Immature natural killer cell (primary cell): ENCODE measurements at regions not wholly inside any gene's neighbourhood (a gene's known extent, or its start where the extent isn't known, plus 50 kb on each side); places are given as distances from the start of the nearest gene placed in this dataset.
"Not testable (repeated sequence)": the region's sequence is repeated elsewhere in the genome, so short reads cannot be mapped to it uniquely, and the experiment has no call there.

Experiments used
- DNase-seq, 3 donors: peaks; one replicate each; pipeline ENCODE4 v3.0.0; 2022; ENCODE audit warnings: mixed read lengths in 1 of 3
- H3K27ac Mint-ChIP-seq, 6 donors: one replicate each; pipeline ENCODE4 v1.8.0; 2020; ENCODE audit warnings: mixed read lengths in 6 of 6, mild to moderate bottlenecking in 5 of 6, inconsistent platforms in 4 of 6, moderate library complexity in 3 of 6
- H3K27me3 Mint-ChIP-seq, 3 donors: one replicate each; pipeline ENCODE4 v1.8.0; 2020 to 2021; ENCODE audit warnings: low read depth in 3 of 3, mild to moderate bottlenecking in 3 of 3, mixed read lengths in 3 of 3, moderate library complexity in 3 of 3, inconsistent platforms in 1 of 3
- H3K36me3 Mint-ChIP-seq, 3 donors: one replicate each; pipeline ENCODE4 v1.8.0; 2020; ENCODE audit warnings: mixed read lengths in 3 of 3, inconsistent platforms in 2 of 3, mild to moderate bottlenecking in 2 of 3
- H3K4me1 Mint-ChIP-seq, 2 donors: one replicate each; pipeline ENCODE4 v1.8.0; 2020; ENCODE audit warnings: inconsistent platforms in 2 of 2, mild to moderate bottlenecking in 2 of 2, mixed read lengths in 2 of 2, moderate library complexity in 1 of 2
- H3K4me3 Mint-ChIP-seq, 5 donors: one replicate each; pipeline ENCODE4 v1.8.0; 2020; ENCODE audit warnings: mild to moderate bottlenecking in 5 of 5, mixed read lengths in 5 of 5, inconsistent platforms in 3 of 5, moderate library complexity in 3 of 5
- H3K9me3 Mint-ChIP-seq, 6 donors: one replicate each; pipeline ENCODE4 v1.8.0; 2020; ENCODE audit warnings: mild to moderate bottlenecking in 6 of 6, mixed read lengths in 6 of 6, inconsistent platforms in 4 of 6, moderate library complexity in 3 of 6

DNA sequence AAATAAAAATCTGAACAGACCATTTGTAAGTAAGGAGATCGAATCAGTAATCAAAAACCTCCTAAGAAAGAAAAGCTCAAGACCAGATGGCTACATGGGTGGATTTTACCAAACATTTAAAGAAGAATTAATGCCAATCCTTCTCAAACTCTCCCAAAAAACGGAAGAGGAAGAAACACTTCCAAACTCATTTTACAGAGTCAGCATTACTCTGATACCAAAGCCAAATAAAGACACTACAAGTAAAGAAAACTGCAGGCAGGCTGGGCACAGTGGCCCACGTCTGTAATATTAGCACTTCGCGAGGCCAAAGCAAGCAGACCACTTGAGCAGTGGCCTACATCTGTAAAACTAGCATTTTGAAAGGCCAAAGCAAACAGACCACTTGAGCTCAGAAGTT lies 159.8 kb downstream of the DPY19L2 start:
- no peak for DNase-seq
- Mint-ChIP-seq H3K4me3 (no peak overlapping the region), H3K9me3 (peaks cover 9 to 40% (median 15%) of the 10 kb centered on the region in 6 donors), H3K27me3 (peaks cover 0 to under 1% (median 0%) of the 10 kb centered on the region in 3 donors), H3K4me1 (no peaks in the 10 kb centered on the region), H3K36me3 (no peaks in the 10 kb centered on the region), H3K27ac (no peak overlapping the region)

DNA sequence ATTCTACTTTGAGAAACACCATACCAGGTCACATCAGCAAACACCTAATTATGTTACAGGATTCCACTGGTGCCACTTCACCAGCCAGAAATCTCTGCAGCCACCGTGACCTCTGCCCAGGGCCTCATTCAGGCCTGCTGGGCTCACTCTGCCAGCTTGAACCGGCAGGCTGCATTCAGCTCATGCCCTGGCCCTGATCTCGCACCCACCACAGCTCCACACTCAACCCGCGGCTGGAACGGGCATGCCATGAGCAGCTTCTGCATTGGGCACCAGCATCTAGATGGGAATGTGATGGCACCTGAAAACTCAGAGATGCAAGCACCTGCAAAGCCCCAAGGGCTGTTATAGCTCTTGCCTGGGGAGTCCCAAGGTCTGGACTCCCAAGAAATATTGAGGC lies 168.7 kb downstream of the DPY19L2 start:
- Mint-ChIP-seq H3K27me3 (peaks cover 1 to 5% (median 2%) of the 10 kb centered on the region in 3 donors), H3K4me3 (no peak overlapping the region), H3K9me3 (peaks cover 4 to 26% (median 6%) of the 10 kb centered on the region in 6 donors), H3K36me3 (no peaks in the 10 kb centered on the region), H3K4me1 (no peaks in the 10 kb centered on the region), H3K27ac (no peak overlapping the region)
- no peak for DNase-seq

DNA sequence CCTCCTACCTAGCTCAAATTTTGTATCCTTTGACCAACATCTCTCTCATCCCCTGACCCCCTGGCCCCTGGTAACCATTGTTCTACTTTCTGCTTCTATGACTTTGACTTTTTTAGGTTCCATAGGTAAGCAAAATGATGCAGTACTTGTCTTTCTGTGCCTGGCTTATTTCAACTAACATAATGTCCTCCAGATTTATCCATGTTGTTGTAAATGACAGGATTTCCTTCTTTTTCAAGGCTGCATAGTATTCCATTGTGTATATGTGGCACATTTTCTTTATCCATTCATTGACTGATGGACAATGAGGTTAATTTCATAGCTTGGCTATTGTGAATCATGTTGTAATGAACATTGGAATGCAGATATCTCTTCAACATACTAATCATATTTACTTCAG lies 170.1 kb downstream of the DPY19L2 start:
- DNase-seq: no peak
- Mint-ChIP-seq H3K9me3 (peaks cover under 1 to 19% (median 5%) of the 10 kb centered on the region in 6 donors), H3K27me3 (peaks cover under 1 to 3% (median 2%) of the 10 kb centered on the region in 3 donors), H3K4me3 (no peak overlapping the region), H3K36me3 (no peaks in the 10 kb centered on the region), H3K27ac (no peak overlapping the region), H3K4me1 (no peaks in the 10 kb centered on the region)

DNA sequence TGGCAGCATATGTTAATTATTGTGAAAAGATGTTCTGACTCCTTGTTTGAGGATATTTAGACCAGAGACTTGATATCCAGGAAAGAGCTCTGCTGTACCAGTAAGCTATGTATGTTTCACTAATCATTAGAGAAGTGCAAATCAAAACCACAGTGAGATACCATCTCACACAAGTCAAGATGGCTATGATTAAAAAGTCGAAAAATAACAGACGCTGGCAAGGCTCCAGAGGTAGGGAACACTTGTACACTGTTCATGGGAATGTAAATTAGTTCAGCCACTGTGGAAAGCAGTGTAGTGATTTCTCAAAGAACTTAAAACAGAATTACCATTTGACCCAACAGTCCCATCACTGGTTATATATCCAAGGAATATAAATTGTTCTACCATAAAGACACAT lies 171.6 kb downstream of the DPY19L2 start:
- Mint-ChIP-seq H3K36me3 (no peaks in the 10 kb centered on the region), H3K27ac (no peak overlapping the region), H3K4me3 (no peak overlapping the region), H3K27me3 (peaks cover 2 to 3% (median 3%) of the 10 kb centered on the region in 3 donors), H3K4me1 (no peaks in the 10 kb centered on the region), H3K9me3 (peaks cover 0 to 19% (median 7%) of the 10 kb centered on the region in 6 donors)
- DNase-seq: no peak

DNA sequence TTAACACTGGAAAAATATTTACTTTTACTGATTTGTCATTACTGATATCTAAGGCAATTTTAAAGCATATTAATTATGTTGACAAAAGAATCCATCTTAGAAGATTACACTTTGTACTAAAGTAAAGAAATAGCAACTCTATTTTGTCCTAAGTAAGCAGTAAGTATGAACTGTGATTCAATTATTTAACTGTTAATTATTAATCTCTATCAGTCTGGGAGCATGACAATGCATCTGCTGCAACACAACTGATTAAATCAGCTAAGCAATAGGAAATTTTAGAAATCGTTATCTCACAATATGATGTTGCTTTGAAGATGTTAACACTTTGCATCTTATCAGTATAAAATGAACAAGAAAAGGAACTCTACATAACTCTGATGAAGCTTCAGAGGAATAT lies 172.3 kb downstream of the DPY19L2 start:
- Mint-ChIP-seq H3K27ac (no peak overlapping the region), H3K4me3 (no peak overlapping the region), H3K4me1 (no peaks in the 10 kb centered on the region), H3K9me3 (peaks cover 0 to 22% (median 8%) of the 10 kb centered on the region in 6 donors), H3K27me3 (peaks cover 2 to 3% (median 3%) of the 10 kb centered on the region in 3 donors), H3K36me3 (no peaks in the 10 kb centered on the region)
- DNase-seq: no peak

DNA sequence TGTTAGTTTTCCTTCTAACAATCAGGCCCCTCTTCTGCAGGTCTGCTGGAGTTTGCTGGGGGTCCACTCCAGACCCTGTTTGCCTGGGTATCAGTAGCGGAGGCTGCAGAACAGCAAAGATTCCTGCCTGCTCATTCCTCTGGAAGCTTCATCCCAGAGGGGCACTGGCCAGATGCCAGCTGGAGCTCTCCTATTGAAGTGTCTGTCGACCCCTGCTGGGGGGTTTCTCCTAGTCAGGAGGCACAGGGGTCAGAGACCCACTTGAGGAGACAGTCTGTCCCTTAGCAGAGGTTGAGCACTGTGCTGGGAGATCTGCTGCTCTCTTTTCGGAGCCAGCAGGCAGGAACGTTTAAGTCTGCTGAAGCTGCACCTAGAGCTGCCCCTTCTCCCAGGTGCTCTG lies 174.9 kb downstream of the DPY19L2 start:
- not testable (repeated sequence) for H3K36me3 Mint-ChIP-seq, H3K4me1 Mint-ChIP-seq, H3K4me3 Mint-ChIP-seq, H3K27ac Mint-ChIP-seq, DNase-seq, H3K27me3 Mint-ChIP-seq
- H3K9me3 Mint-ChIP-seq: peaks cover 2 to 25% (median 11%) of the 10 kb centered on the region in 6 donors

DNA sequence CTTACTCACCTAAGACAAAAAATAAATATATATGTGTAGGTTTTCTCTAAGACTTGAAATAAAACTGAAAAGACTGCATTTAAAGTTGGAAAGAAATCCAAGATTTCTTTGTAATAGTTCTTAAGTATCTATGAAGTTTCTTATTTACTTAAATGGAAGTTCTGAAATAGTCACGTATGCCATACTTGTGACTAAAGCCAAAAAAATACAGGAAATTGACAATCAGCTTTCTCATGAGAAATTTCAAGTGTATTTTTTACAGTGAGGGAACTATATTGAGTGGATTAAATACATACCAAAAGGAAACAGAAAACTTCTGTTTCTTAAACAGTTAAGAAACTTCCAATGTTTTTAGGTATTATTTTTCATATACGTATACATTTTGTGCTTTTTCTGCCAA lies 188.1 kb downstream of the DPY19L2 start:
- Mint-ChIP-seq H3K4me1 (no peaks in the 10 kb centered on the region), H3K9me3 (peaks cover 0 to 7% (median 4%) of the 10 kb centered on the region in 6 donors), H3K27me3 (peaks cover 0 to 5% (median 1%) of the 10 kb centered on the region in 3 donors), H3K4me3 (no peak overlapping the region), H3K36me3 (no peaks in the 10 kb centered on the region), H3K27ac (no peak overlapping the region)
- DNase-seq: no peak

DNA sequence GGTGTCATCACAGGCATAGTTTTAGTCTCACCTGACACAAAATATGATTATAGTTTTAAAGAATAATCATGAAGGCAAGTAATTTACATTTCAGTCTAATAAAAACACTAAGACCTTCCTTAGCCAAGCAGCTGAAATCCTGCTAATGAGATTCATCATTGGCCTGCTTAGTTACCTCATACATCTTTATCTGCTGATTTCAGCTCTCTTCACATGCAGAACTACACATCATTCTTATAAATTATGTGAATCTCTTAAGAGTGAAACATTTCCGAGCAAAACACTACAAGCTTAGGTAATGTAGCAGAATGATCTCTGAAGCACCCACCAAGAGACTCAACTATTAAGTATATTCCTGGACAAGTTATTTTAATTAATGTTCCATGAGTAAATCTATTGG lies 198.1 kb downstream of the DPY19L2 start:
- Mint-ChIP-seq H3K4me3 (no peak overlapping the region), H3K4me1 (no peaks in the 10 kb centered on the region), H3K9me3 (peaks cover 3 to 30% (median 15%) of the 10 kb centered on the region in 6 donors), H3K27ac (no peak overlapping the region), H3K27me3 (peaks cover 0 to 1% (median 0%) of the 10 kb centered on the region in 3 donors), H3K36me3 (no peaks in the 10 kb centered on the region)
- DNase-seq: no peak

DNA sequence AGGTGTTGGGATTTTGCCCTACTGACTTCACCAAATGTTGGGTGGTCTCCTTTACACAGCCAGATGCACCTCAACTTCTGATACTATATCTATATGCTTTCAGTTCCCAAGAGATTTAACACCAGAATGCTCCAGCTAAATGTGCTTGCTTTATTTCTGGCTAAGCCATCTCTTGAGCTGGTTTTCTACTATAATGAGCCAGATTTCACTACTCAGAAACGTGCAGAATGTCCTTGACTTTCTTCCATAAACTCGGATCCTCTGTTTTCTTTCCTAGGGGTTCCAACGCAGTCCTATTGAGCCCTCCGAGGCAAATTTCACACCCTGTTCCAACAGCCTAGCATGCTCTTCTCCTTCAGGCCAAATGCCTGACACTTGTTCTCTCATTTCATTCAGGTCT lies 200.3 kb downstream of the DPY19L2 start:
- no peak overlapping the region for H3K27ac Mint-ChIP-seq
- H3K9me3 Mint-ChIP-seq: peaks cover 2 to 31% (median 13%) of the 10 kb centered on the region in 6 donors
- H3K4me3 Mint-ChIP-seq: no peak overlapping the region
- no peaks in the 10 kb centered on the region for H3K27me3 Mint-ChIP-seq
- no peak for DNase-seq
- H3K4me1 Mint-ChIP-seq: no peaks in the 10 kb centered on the region
- no peaks in the 10 kb centered on the region for H3K36me3 Mint-ChIP-seq

DNA sequence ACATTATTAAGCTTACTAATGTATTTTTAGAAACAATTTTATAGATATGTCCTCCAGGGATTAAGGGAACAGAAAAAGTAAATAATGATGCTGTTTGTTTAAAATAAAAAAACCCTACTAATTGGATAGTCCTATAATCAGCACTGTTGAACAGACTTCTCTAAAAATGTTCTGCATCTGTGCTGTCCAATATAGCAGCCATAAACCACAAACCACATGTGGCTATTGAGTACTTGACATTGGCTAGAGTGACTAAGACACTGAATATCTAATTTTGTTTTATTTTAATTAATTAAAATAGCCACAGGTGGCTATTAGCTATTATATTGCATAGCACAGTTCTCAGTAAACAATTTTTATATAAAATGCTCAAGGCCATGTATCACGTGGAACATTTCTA lies 210.4 kb downstream of the DPY19L2 start:
- Mint-ChIP-seq H3K27ac (no peak overlapping the region), H3K4me1 (no peaks in the 10 kb centered on the region)

DNA sequence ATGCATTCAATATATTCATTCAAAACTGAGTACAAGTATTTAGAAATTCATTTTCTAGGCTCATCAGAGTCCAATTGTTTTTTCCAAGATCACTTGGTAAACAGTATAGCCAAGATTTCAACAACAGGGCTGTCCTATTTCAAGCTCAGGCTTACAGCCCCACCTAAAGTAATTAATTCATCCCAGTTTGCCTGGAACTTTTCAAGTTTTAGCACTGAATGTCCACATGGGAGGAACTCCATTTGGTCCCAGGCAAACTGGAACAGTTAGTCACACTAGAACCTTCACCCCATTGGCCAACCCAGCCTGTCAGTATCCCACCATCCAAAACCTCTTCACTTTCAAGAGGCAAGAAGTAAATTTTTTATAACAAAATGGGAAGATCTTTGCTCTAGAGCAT lies 210.9 kb downstream of the DPY19L2 start:
- Mint-ChIP-seq H3K36me3 (no peaks in the 10 kb centered on the region), H3K4me3 (no peak overlapping the region), H3K9me3 (peaks cover 2 to 11% (median 3%) of the 10 kb centered on the region in 6 donors), H3K4me1 (no peaks in the 10 kb centered on the region), H3K27ac (no peak overlapping the region), H3K27me3 (peaks cover 0 to 3% (median 0%) of the 10 kb centered on the region in 3 donors)
- no peak for DNase-seq

More for the DNA sequence above, 210.4 kb downstream of the DPY19L2 start:
- H3K9me3 Mint-ChIP-seq: peaks cover 4 to 11% (median 7%) of the 10 kb centered on the region in 6 donors
- no peaks in the 10 kb centered on the region for H3K36me3 Mint-ChIP-seq
- H3K27me3 Mint-ChIP-seq: peaks cover 0 to 3% (median 0%) of the 10 kb centered on the region in 3 donors
- DNase-seq: no peak
- no peak overlapping the region for H3K4me3 Mint-ChIP-seq

DNA sequence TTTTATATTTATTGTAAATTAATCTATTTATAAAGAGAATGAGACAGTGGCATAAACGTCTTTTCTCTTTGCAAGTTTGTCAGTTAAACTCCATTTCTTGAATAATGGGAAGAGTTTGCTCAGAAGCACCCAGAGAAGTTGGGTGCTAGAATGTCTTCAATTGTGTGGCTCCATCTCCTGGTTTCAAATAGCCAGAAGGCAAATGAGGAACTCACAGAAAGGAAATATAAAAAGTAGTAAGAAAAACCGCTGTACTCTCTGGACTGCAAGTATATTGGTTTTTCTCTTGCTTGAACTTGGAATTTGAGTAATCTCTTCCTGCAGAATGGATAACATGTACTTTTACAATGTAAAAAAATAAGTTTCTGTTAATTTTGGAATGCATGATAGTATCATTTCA lies 217.5 kb downstream of the DPY19L2 start:
- DNase-seq: no peak
- Mint-ChIP-seq H3K4me1 (no peaks in the 10 kb centered on the region), H3K27me3 (peaks cover 0 to 1% (median 0%) of the 10 kb centered on the region in 3 donors), H3K4me3 (no peak overlapping the region), H3K27ac (no peak overlapping the region), H3K36me3 (no peaks in the 10 kb centered on the region), H3K9me3 (peaks cover 0 to 6% (median 4%) of the 10 kb centered on the region in 6 donors)

DNA sequence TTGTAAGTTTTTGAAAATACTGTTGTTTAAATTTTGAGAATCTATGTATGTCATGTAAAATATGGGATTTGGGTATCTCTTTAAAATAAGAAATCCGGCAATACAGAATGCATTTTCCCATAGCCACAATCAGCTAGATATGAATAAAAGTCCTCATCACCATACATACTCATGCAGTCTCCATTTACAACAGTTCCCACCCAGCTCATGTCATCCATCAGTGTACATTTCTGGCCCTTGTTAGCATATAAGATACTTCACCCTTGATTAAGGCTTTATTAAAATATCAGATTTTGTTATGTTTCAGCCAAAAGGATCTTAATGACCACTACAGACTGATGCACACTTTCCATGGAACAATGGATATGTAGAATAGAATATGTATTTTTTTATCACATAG lies 218.0 kb downstream of the DPY19L2 start:
- no peaks in the 10 kb centered on the region for H3K36me3 Mint-ChIP-seq
- H3K4me1 Mint-ChIP-seq: no peaks in the 10 kb centered on the region
- DNase-seq: no peak
- H3K27me3 Mint-ChIP-seq: peaks cover 0 to 1% (median 0%) of the 10 kb centered on the region in 3 donors
- no peak overlapping the region for H3K4me3 Mint-ChIP-seq
- H3K9me3 Mint-ChIP-seq: peaks cover 0 to 6% (median 4%) of the 10 kb centered on the region in 6 donors
- no peak overlapping the region for H3K27ac Mint-ChIP-seq

DNA sequence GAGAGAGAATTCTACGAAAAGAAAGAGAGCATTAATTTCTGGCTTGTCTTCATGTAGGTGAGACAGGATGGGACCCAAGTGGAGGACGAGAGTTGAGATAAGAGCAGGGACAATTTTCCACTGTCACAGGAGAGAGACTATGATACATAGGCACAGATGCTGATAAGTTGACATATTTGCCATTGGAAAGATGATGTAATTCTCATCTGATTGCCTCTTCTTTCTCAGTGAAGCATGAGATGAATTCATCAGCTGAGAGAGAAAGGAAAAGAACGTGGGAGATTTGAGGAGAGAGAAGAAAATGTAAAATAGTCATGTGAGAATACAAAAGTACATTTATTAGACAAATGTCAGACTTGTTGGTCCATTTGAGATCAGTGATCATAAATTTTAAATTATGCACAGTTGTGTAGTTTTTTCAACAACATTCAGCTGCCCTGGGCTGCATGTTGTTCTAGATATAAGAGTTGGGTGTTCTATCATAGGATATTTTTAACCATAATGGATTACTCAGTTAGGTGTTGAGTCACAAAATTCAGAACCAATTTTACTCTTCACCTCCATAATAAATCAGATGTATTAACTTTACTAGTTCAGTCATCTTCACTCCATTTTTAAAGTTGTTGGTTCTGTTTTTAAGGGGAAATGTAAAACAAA lies 222.9 kb downstream of the DPY19L2 start:
- no peak for DNase-seq
- H3K9me3 Mint-ChIP-seq: peaks cover 0 to 13% (median 5%) of the 10 kb centered on the region in 6 donors
- no peaks in the 10 kb centered on the region for H3K4me1 Mint-ChIP-seq
- H3K36me3 Mint-ChIP-seq: no peaks in the 10 kb centered on the region
- peaks cover 0 to 2% (median 2%) of the 10 kb centered on the region in 3 donors for H3K27me3 Mint-ChIP-seq
- H3K27ac Mint-ChIP-seq: no peak overlapping the region
- no peak overlapping the region for H3K4me3 Mint-ChIP-seq

DNA sequence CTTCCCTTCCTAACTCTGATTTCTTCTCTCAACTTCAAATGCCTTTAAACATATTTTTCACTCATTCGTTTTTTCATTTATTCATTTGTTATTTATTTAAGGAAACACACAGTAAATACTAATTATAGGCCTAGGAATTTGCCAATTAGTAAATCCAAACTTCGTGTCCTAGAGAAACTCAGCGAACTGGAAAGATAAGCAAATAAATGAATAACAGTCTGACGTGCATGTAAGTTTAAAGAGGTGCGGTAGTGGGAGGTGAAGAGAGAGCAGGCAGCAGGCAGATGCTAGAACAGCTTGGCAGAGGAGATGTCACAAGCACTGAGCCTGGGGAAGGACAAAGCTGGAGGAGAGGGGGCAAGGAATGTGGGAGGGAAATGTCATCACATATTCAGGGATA lies 228.2 kb downstream of the DPY19L2 start:
- Mint-ChIP-seq H3K27ac (no peak overlapping the region), H3K4me3 (no peak overlapping the region), H3K36me3 (no peaks in the 10 kb centered on the region), H3K27me3 (peaks cover 0 to 2% (median 2%) of the 10 kb centered on the region in 3 donors), H3K9me3 (peaks cover 2 to 16% (median 9%) of the 10 kb centered on the region in 6 donors), H3K4me1 (no peaks in the 10 kb centered on the region)
- DNase-seq: no peak
